Gastrocnemius medialis (tissue), 4 donors: ENCODE measurements at regions not wholly inside any gene's neighbourhood (a gene's known extent, or its start where the extent isn't known, plus 50 kb on each side); places are given as distances from the start of the nearest gene placed in this dataset.
A peak's percentile ranks its signal among the peaks of the same experiment; 100 is the strongest.

Experiments used
- ATAC-seq, 2 donors: fragments of 150-250 bp; one replicate each; pipeline ENCODE4 v1.9.1; 2016
- DNase-seq, 2 donors: peaks; one replicate each; pipeline ENCODE4 v3.0.0-alpha.2; 2019
- H3K27ac ChIP-seq, 4 donors: fragments of 200-600 bp; sonication (generic); 1 replicate in 1 of 4; 2 replicates in 3 of 4; pipeline ENCODE4 v1.5.1; 2016 to 2018; ENCODE audit warnings: mild to moderate bottlenecking in 2 of 4, moderate library complexity in 1 of 4
- H3K27me3 ChIP-seq, 3 donors: fragments of 200-600 bp; sonication (generic) in 2 of 3; 1 replicate in 1 of 3; 2 replicates in 2 of 3; pipeline versions ENCODE4 v1.5.1 to v1.6.0; 2016 to 2019; ENCODE audit warnings: mild to moderate bottlenecking in 1 of 3, moderate library complexity in 1 of 3
- H3K36me3 ChIP-seq, 2 donors: fragments of 200-600 bp; sonication (generic) in 1 of 2; one replicate each; pipeline ENCODE4 v1.5.1; 2017 to 2018
- H3K4me1 ChIP-seq, 2 donors: fragments of 200-600 bp; sonication (generic) in 1 of 2; one replicate each; pipeline ENCODE4 v1.5.1; 2016 to 2017; ENCODE audit warnings: mild to moderate bottlenecking in 2 of 2
- H3K4me3 ChIP-seq, 4 donors: fragments of 200-600 bp; sonication (generic) in 3 of 4; 1 replicate in 1 of 4; 2 replicates in 3 of 4; pipeline ENCODE4 v1.5.1; 2016 to 2019; ENCODE audit warnings: mild to moderate bottlenecking in 2 of 4
- H3K9me3 ChIP-seq, 3 donors: fragments of 200-600 bp; sonication (generic) in 2 of 3; 1 replicate in 1 of 3; 2 replicates in 2 of 3; pipeline ENCODE4 v1.5.1; 2016 to 2019
- CTCF ChIP-seq, 5 experiments: fragments of 450-650 bp in 3 of 5; fragments of 200-600 bp in 2 of 5; sonication (generic) in 2 of 5; IDR thresholded peaks in 4 of 5; conservative IDR thresholded peaks in 1 of 5; 1 replicate in 4 of 5; 2 replicates in 1 of 5; pipeline ENCODE4 v1.5.1; 2016 to 2019; ENCODE audit warnings: antibody characterized with exemption in 5 of 5, mild to moderate bottlenecking in 3 of 5, moderate library complexity in 3 of 5
- POLR2A ChIP-seq, 2 donors: fragments of 450-650 bp; IDR thresholded peaks; one replicate each; pipeline ENCODE4 v1.6.1; 2017; ENCODE audit warnings: antibody characterized with exemption in 2 of 2, mild to moderate bottlenecking in 2 of 2, moderate library complexity in 2 of 2
- in situ Hi-C, 4 donors: fragments of 200-750 bp; cut with MboI; loops; one replicate each; pipeline versions ENCODE4 v1.15.0 to v1.8.0; 2017; ENCODE audit warnings: low sequenced_read_pairs in 4 of 4
- intact Hi-C: fragments of 100-400 bp; cut with DNase I; formaldehyde crosslinking; loops from one replicate; pipeline ENCODE4 v1.15.1; 2023; ENCODE audit warnings: low total_unique reads

- in situ Hi-C loops (no loop called here), intact Hi-C loops (no loop called here)
- Histone ChIP-seq H3K9me3 (no peaks in the 10 kb centered on the region), H3K27ac (no peak overlapping the region), H3K27me3 (no peaks in the 10 kb centered on the region), H3K36me3 (no peaks in the 10 kb centered on the region), H3K4me1 (no peaks in the 10 kb centered on the region), H3K4me3 (no peak overlapping the region)
- ATAC-seq (peak; percentile 23 to 30), DNase-seq (no peak)
- TF ChIP-seq POLR2A (IDR thresholded peaks at IDR 0.05) (no peak), CTCF (IDR thresholded peaks at IDR 0.05 in 4 of 5, conservative IDR thresholded peaks at IDR 0.05 in 1 of 5) (no peak)
Measured at GRCh38 chr2:120820263-120820952, 84.7 kb downstream of the GLI2 start.

- in situ Hi-C loops, result no loop called here
- TF ChIP-seq POLR2A (IDR thresholded peaks at IDR 0.05) (no peak), CTCF (IDR thresholded peaks at IDR 0.05 in 4 of 5, conservative IDR thresholded peaks at IDR 0.05 in 1 of 5) (no peak)
- no peaks in the 10 kb centered on the region for H3K9me3 ChIP-seq
- no peaks in the 10 kb centered on the region for H3K27me3 ChIP-seq
- H3K27ac ChIP-seq, result no peak overlapping the region
- no peaks in the 10 kb centered on the region for H3K4me1 ChIP-seq
- DNase-seq (peak in 1 of 2 donors; percentile 19), ATAC-seq (peak; percentile 45 to 50)
- no peaks in the 10 kb centered on the region for H3K36me3 ChIP-seq
- H3K4me3 ChIP-seq, result no peak overlapping the region
- intact Hi-C loops, result no loop called here
Measured at GRCh38 chr2:120820953-120821279, 85.2 kb downstream of the GLI2 start.

- H3K27me3 ChIP-seq, result no peaks in the 10 kb centered on the region
- no peaks in the 10 kb centered on the region for H3K36me3 ChIP-seq
- no peak for ATAC-seq
- intact Hi-C loops (no loop called here), in situ Hi-C loops (no loop called here)
- no peak overlapping the region for H3K27ac ChIP-seq
- TF ChIP-seq POLR2A (IDR thresholded peaks at IDR 0.05) (no peak), CTCF (IDR thresholded peaks at IDR 0.05 in 4 of 5, conservative IDR thresholded peaks at IDR 0.05 in 1 of 5) (no peak)
- no peaks in the 10 kb centered on the region for H3K9me3 ChIP-seq
- no peak overlapping the region for H3K4me3 ChIP-seq
- no peak for DNase-seq
- no peaks in the 10 kb centered on the region for H3K4me1 ChIP-seq
Measured at GRCh38 chr2:120821446-120822160, 85.9 kb downstream of the GLI2 start.

- Histone ChIP-seq H3K27me3 (peaks cover 0 to 2% (median 0%) of the 10 kb centered on the region in 3 donors), H3K9me3 (no peaks in the 10 kb centered on the region), H3K4me3 (no peak overlapping the region), H3K36me3 (no peaks in the 10 kb centered on the region), H3K4me1 (no peaks in the 10 kb centered on the region), H3K27ac (no peak overlapping the region)
- ATAC-seq (no peak), DNase-seq (no peak)
- intact Hi-C loops, result no loop called here
- in situ Hi-C loops, result no loop called here
- no peak for TF ChIP-seq CTCF (IDR thresholded peaks at IDR 0.05 in 4 of 5, conservative IDR thresholded peaks at IDR 0.05 in 1 of 5)
- TF ChIP-seq POLR2A (IDR thresholded peaks at IDR 0.05), result no peak
Measured at GRCh38 chr2:120822933-120823332, 87.3 kb downstream of the GLI2 start.
